GM23338 (cell line): ENCODE measurements at regions not wholly inside any gene's neighbourhood (a gene's known extent, or its start where the extent isn't known, plus 50 kb on each side); places are given as distances from the start of the nearest gene placed in this dataset.

Source experiments
- ATAC-seq: fragments of 200-7000 bp; cut with Tn5 transposase; 3 replicates; pipeline ENCODE4 v1.9.1; 2020
- DNase-seq: peaks from one replicate; pipeline ENCODE4 v3.0.0-alpha.2; 2015; ENCODE audit warnings: low spot score
- H2AFZ ChIP-seq: fragments of 200-600 bp; sonication (generic); 2 replicates; pipeline ENCODE4 v1.8.0; 2016; ENCODE audit warnings: antibody characterized with exemption, mild to moderate bottlenecking, moderate library complexity
- H3F3A ChIP-seq: fragments of 200-600 bp; sonication (generic); replicated peaks from 2 replicates; pipeline ENCODE4 v1.8.0; 2017; ENCODE audit warnings: antibody characterized with exemption, mixed run types, low read depth
- H3K27ac ChIP-seq: fragments of 200-600 bp; sonication (generic); 2 replicates; pipeline ENCODE4 v1.6.1; 2016; ENCODE audit warnings: low read depth
- H3K27me3 ChIP-seq: fragments of 200-600 bp; sonication (generic); 2 replicates; pipeline ENCODE4 v1.8.0; 2016; ENCODE audit warnings: mild to moderate bottlenecking, mixed run types, moderate library complexity; ENCODE audit not compliant: insufficient read depth
- H3K36me3 ChIP-seq: fragments of 200-600 bp; sonication (generic); 2 replicates; pipeline ENCODE4 v1.8.0; 2016; ENCODE audit warnings: mild to moderate bottlenecking; ENCODE audit not compliant: insufficient read depth
- H3K4me1 ChIP-seq: fragments of 200-600 bp; sonication (generic); 2 replicates; pipeline ENCODE4 v1.8.0; 2016; ENCODE audit warnings: mild to moderate bottlenecking, moderate library complexity; ENCODE audit not compliant: insufficient read depth
- H3K4me2 ChIP-seq: fragments of 200-600 bp; sonication (generic); 2 replicates; pipeline ENCODE4 v1.7.1; 2017; ENCODE audit warnings: mixed run types
- H3K4me3 ChIP-seq: fragments of 200-600 bp; sonication (generic); 2 replicates; pipeline ENCODE4 v1.6.1; 2016; ENCODE audit warnings: mixed run types
- H3K79me2 ChIP-seq: fragments of 200-600 bp; sonication (generic); replicated peaks from 2 replicates; pipeline ENCODE4 v1.8.0; 2017; ENCODE audit warnings: mild to moderate bottlenecking; ENCODE audit not compliant: insufficient read depth
- H3K9me2 ChIP-seq: fragments of 200-600 bp; sonication (generic); 2 replicates; pipeline ENCODE4 v1.8.0; 2017; ENCODE audit not compliant: insufficient read depth
- H4K20me1 ChIP-seq: fragments of 200-600 bp; sonication (generic); replicated peaks from 2 replicates; pipeline ENCODE4 v1.8.0; 2017; ENCODE audit warnings: mild to moderate bottlenecking; ENCODE audit not compliant: insufficient read depth
- H3K27ac Mint-ChIP-seq: 2 replicates; pipeline ENCODE4 v1.8.0; 2020; ENCODE audit warnings: inconsistent platforms, mild to moderate bottlenecking, moderate library complexity, mixed read lengths
- H3K27me3 Mint-ChIP-seq: 3 replicates; pipeline ENCODE4 v1.8.0; 2022; ENCODE audit warnings: low read depth, mild to moderate bottlenecking, moderate library complexity, mixed read lengths, inconsistent platforms; ENCODE audit not compliant: insufficient read depth, poor library complexity
- H3K36me3 Mint-ChIP-seq: 3 replicates; pipeline ENCODE4 v1.8.0; 2021; ENCODE audit warnings: low read depth, mild to moderate bottlenecking, inconsistent platforms, moderate library complexity, mixed read lengths
- H3K4me1 Mint-ChIP-seq: 3 replicates; pipeline ENCODE4 v1.8.0; 2020; ENCODE audit warnings: mild to moderate bottlenecking, inconsistent platforms, mixed read lengths
- H3K4me3 Mint-ChIP-seq: 3 replicates; pipeline ENCODE4 v1.8.0; 2021; ENCODE audit warnings: moderate library complexity, mild to moderate bottlenecking, inconsistent platforms, mixed read lengths
- H3K9me3 Mint-ChIP-seq: 3 replicates; pipeline ENCODE4 v1.8.0; 2020; ENCODE audit warnings: moderate library complexity, mild to moderate bottlenecking, inconsistent platforms, mixed read lengths
- CREB1 ChIP-seq: fragments of 250-450 bp; sonication (Bioruptor Pico); IDR thresholded peaks from 2 replicates; pipeline ENCODE4 v1.5.0; 2020; ENCODE audit warnings: low read depth, mild to moderate bottlenecking, moderate library complexity
- CTCF ChIP-seq, 2 experiments: fragments of 200-600 bp in 1 of 2; sonication (generic) in 1 of 2; conservative IDR thresholded peaks; 2 replicates each; pipeline versions ENCODE4 v1.5.1 to v1.6.1; 2016 to 2017; ENCODE audit warnings: antibody characterized with exemption in 2 of 2, low read depth in 2 of 2, mild to moderate bottlenecking in 2 of 2, moderate library complexity in 1 of 2
- ETS1 ChIP-seq: IDR thresholded peaks from 2 replicates; pipeline ENCODE4 v1.6.1; 2016; ENCODE audit warnings: antibody characterized with exemption
- EZH2 ChIP-seq: fragments of 200-600 bp; sonication (generic); IDR thresholded peaks from one replicate; pipeline ENCODE4 v1.8.0; 2017; ENCODE audit warnings: antibody characterized with exemption, mild to moderate bottlenecking, low read depth; ENCODE audit not compliant: unreplicated experiment
- EZH2phosphoT487 ChIP-seq: fragments of 200-600 bp; sonication (generic); IDR thresholded peaks from one replicate; pipeline ENCODE4 v1.8.1; 2018; ENCODE audit warnings: antibody characterized with exemption; ENCODE audit not compliant: unreplicated experiment
- JUNB ChIP-seq: IDR thresholded peaks from one replicate; pipeline ENCODE4 v1.6.1; 2016; ENCODE audit warnings: antibody characterized with exemption; ENCODE audit not compliant: unreplicated experiment
- NANOG ChIP-seq: IDR thresholded peaks from 2 replicates; pipeline ENCODE4 v1.6.1; 2016; ENCODE audit warnings: antibody characterized with exemption, borderline replicate concordance
- POLR2AphosphoS5 ChIP-seq: IDR thresholded peaks from 2 replicates; pipeline ENCODE4 v1.6.1; 2016; ENCODE audit warnings: antibody characterized with exemption, low read depth
- REST ChIP-seq: IDR thresholded peaks from one replicate; pipeline ENCODE4 v1.6.1; 2018; ENCODE audit warnings: antibody characterized with exemption; ENCODE audit not compliant: unreplicated experiment
- STAT1 ChIP-seq: IDR thresholded peaks from one replicate; pipeline ENCODE4 v1.6.1; 2016; ENCODE audit warnings: antibody characterized with exemption; ENCODE audit not compliant: unreplicated experiment
- ZNF114 ChIP-seq: fragments of 250-450 bp; sonication (Bioruptor Pico); IDR thresholded peaks from 2 replicates; pipeline ENCODE4 v1.5.0; 2020; ENCODE audit warnings: mild to moderate bottlenecking, moderate library complexity
- ZNF331 ChIP-seq: fragments of 250-450 bp; sonication (Bioruptor Pico); IDR thresholded peaks from 2 replicates; pipeline ENCODE4 v1.5.0; 2020; ENCODE audit warnings: low read depth, mild to moderate bottlenecking, moderate library complexity
- ZNF462 ChIP-seq: fragments of 250-450 bp; sonication (Bioruptor Pico); IDR thresholded peaks from 2 replicates; pipeline ENCODE4 v1.5.0; 2020; ENCODE audit warnings: mild to moderate bottlenecking, moderate library complexity

- H3K79me2 ChIP-seq: no peaks in the 10 kb centered on the region
- H2AFZ ChIP-seq: no peak overlapping the region
- H3K9me3 Mint-ChIP-seq: peaks cover 6% of the 10 kb centered on the region; the same call in 2 of the 3 replicates
- peaks cover 6% of the 10 kb centered on the region; the same call in 2 of the 3 replicates for H3K36me3 Mint-ChIP-seq
- no peak for TF ChIP-seq ZNF114 (CRISPR knock-in tag)
- TF ChIP-seq CREB1 (CRISPR knock-in tag): no peak
- TF ChIP-seq REST: no peak
- TF ChIP-seq EZH2: no peak
- TF ChIP-seq JUNB: no peak
- no peak for TF ChIP-seq ZNF462 (CRISPR knock-in tag)
- TF ChIP-seq CTCF (conservative IDR thresholded peaks at IDR 0.05; ENCODE audit: low read depth in 2 of 2): no peak
- TF ChIP-seq STAT1: no peak
- TF ChIP-seq ZNF331 (CRISPR knock-in tag): no peak
- no peak for TF ChIP-seq POLR2AphosphoS5
- no peak for TF ChIP-seq EZH2phosphoT487
- no peak for TF ChIP-seq ETS1
- TF ChIP-seq NANOG: no peak
- no peak overlapping the region for H3K4me3 ChIP-seq
- H3K36me3 ChIP-seq: no peaks in the 10 kb centered on the region
- H3K4me1 Mint-ChIP-seq: peaks cover 10% of the 10 kb centered on the region; the same call in 2 of the 3 replicates
- peaks cover 8% of the 10 kb centered on the region; the same call in 1 of the 2 replicates for H3K4me1 ChIP-seq
- no peaks in the 10 kb centered on the region for H3K27me3 ChIP-seq
- no peaks in the 10 kb centered on the region for H3F3A ChIP-seq
- no peaks in the 10 kb centered on the region for H4K20me1 ChIP-seq
- H3K4me3 Mint-ChIP-seq: no peak overlapping the region
- no peaks in the 10 kb centered on the region; the same call in 1 of the 2 replicates for H3K9me2 ChIP-seq
- no peak overlapping the region for H3K27ac Mint-ChIP-seq
- H3K27me3 Mint-ChIP-seq: peaks cover 3% of the 10 kb centered on the region
- ATAC-seq (no peak), DNase-seq (no peak)
- no peak overlapping the region for H3K4me2 ChIP-seq
- H3K27ac ChIP-seq: no peak overlapping the region
Measured at GRCh38 chr1:69492286-69492685, 75.4 kb upstream of the LRRC7 start.
